Nephron progenitor cell (in vitro differentiated cells): ENCODE measurements at regions not wholly inside any gene's neighbourhood (a gene's known extent, or its start where the extent isn't known, plus 50 kb on each side); places are given as distances from the start of the nearest gene placed in this dataset.

ENCODE experiments used
- DNase-seq: peaks from one replicate; pipeline ENCODE4 v3.0.0; 2021
- H3K27ac Mint-ChIP-seq: 2 replicates; pipeline ENCODE4 v1.8.0; 2021; ENCODE audit warnings: mild to moderate bottlenecking, moderate library complexity, mixed read lengths
- H3K27me3 Mint-ChIP-seq: 2 replicates; pipeline ENCODE4 v1.8.0; 2021; ENCODE audit warnings: mild to moderate bottlenecking, low read depth, mixed read lengths; ENCODE audit not compliant: poor library complexity
- H3K36me3 Mint-ChIP-seq: 2 replicates; pipeline ENCODE4 v1.8.0; 2021; ENCODE audit warnings: low read depth, mixed read lengths
- H3K4me1 Mint-ChIP-seq: 2 replicates; pipeline ENCODE4 v1.8.0; 2021; ENCODE audit warnings: mixed read lengths
- H3K4me3 Mint-ChIP-seq: 2 replicates; pipeline ENCODE4 v1.8.0; 2021; ENCODE audit warnings: mild to moderate bottlenecking, moderate library complexity, mixed read lengths
- H3K9me3 Mint-ChIP-seq: 2 replicates; pipeline ENCODE4 v1.8.0; 2021; ENCODE audit warnings: mild to moderate bottlenecking, moderate library complexity, mixed read lengths
- CTCF ChIP-seq: fragments of 200-600 bp; sonication (generic); IDR thresholded peaks from 2 replicates; pipeline ENCODE4 v1.5.0; 2021; ENCODE audit warnings: antibody characterized with exemption

- H3K9me3 Mint-ChIP-seq, result peaks cover 2% of the 10 kb centered on the region
- peaks cover 32% of the 10 kb centered on the region for H3K4me1 Mint-ChIP-seq
- H3K27me3 Mint-ChIP-seq, result peaks cover 9% of the 10 kb centered on the region
- no peak for TF ChIP-seq CTCF
- no peak overlapping the region for H3K4me3 Mint-ChIP-seq
- H3K36me3 Mint-ChIP-seq, result no peaks in the 10 kb centered on the region
- H3K27ac Mint-ChIP-seq, result peak overlapping the region; percentile 14
- DNase-seq, result no peak
Observed at GRCh38 chr5:4081466-4081865, 485.8 kb downstream of the IRX1 start.

GRCh38 chr5:4082966-4083564 is 487.4 kb downstream of the IRX1 start:
- H3K27me3 Mint-ChIP-seq, result peaks cover 9% of the 10 kb centered on the region
- H3K27ac Mint-ChIP-seq, result no peak overlapping the region
- no peak overlapping the region for H3K4me3 Mint-ChIP-seq
- H3K9me3 Mint-ChIP-seq, result no peaks in the 10 kb centered on the region
- no peaks in the 10 kb centered on the region for H3K36me3 Mint-ChIP-seq
- no peak for TF ChIP-seq CTCF
- peaks cover 32% of the 10 kb centered on the region for H3K4me1 Mint-ChIP-seq
- no peak for DNase-seq

GRCh38 chr5:4083591-4084337 is 488.1 kb downstream of the IRX1 start:
- peaks cover 9% of the 10 kb centered on the region for H3K27me3 Mint-ChIP-seq
- H3K4me1 Mint-ChIP-seq, result peaks cover 32% of the 10 kb centered on the region
- no peak overlapping the region for H3K4me3 Mint-ChIP-seq
- H3K27ac Mint-ChIP-seq, result no peak overlapping the region
- no peak for TF ChIP-seq CTCF
- no peaks in the 10 kb centered on the region for H3K36me3 Mint-ChIP-seq
- H3K9me3 Mint-ChIP-seq, result no peaks in the 10 kb centered on the region
- DNase-seq, result no peak

- TF ChIP-seq CTCF, result no peak
- peaks cover 16% of the 10 kb centered on the region for H3K4me1 Mint-ChIP-seq
- H3K4me3 Mint-ChIP-seq, result no peak overlapping the region
- H3K27me3 Mint-ChIP-seq, result peaks cover 10% of the 10 kb centered on the region
- no peak overlapping the region for H3K27ac Mint-ChIP-seq
- H3K36me3 Mint-ChIP-seq, result no peaks in the 10 kb centered on the region
- peaks cover 4% of the 10 kb centered on the region for H3K9me3 Mint-ChIP-seq
- no peak for DNase-seq
Observed at GRCh38 chr5:4086081-4086480, 490.4 kb downstream of the IRX1 start.

GRCh38 chr5:4087110-4087509 is 491.5 kb downstream of the IRX1 start:
- Mint-ChIP-seq H3K9me3 (peaks cover 4% of the 10 kb centered on the region), H3K27ac (no peak overlapping the region), H3K4me1 (peaks cover 9% of the 10 kb centered on the region), H3K27me3 (peaks cover 13% of the 10 kb centered on the region), H3K4me3 (no peak overlapping the region), H3K36me3 (no peaks in the 10 kb centered on the region)
- no peak for DNase-seq
- TF ChIP-seq CTCF, result no peak

- Mint-ChIP-seq H3K27ac (peak overlapping the region; percentile 23), H3K36me3 (no peaks in the 10 kb centered on the region), H3K4me1 (peaks cover 5% of the 10 kb centered on the region), H3K4me3 (no peak overlapping the region), H3K9me3 (peaks cover 4% of the 10 kb centered on the region), H3K27me3 (peaks cover 13% of the 10 kb centered on the region)
- DNase-seq, result no peak
- no peak for TF ChIP-seq CTCF
Observed at GRCh38 chr5:4089087-4089486, 493.5 kb downstream of the IRX1 start.
